OCI-LY7 (cell line): ENCODE measurements at regions not wholly inside any gene's neighbourhood (a gene's known extent, or its start where the extent isn't known, plus 50 kb on each side); places are given as distances from the start of the nearest gene placed in this dataset.

ENCODE experiments used
- CTCF ChIP-seq: fragments of 200-600 bp; sonication (generic); conservative IDR thresholded peaks from 2 replicates; pipeline ENCODE4 v1.5.1; 2014; ENCODE audit warnings: mild to moderate bottlenecking, antibody characterized with exemption, low read length, moderate library complexity, mixed read lengths
- EZH2phosphoT487 ChIP-seq: fragments of 200-600 bp; sonication (generic); IDR thresholded peaks from 2 replicates; pipeline ENCODE4 v1.6.1; 2018; ENCODE audit warnings: low read depth, borderline replicate concordance, mild to moderate bottlenecking, mixed run types, antibody characterized with exemption, low read length, moderate library complexity, mixed read lengths

GRCh38 chr2:144010096-144010836, 509.7 kb downstream of the ZEB2 start:
- TF ChIP-seq CTCF: no peak
- TF ChIP-seq EZH2phosphoT487: no peak
